Activated B cell treated with CpG ODN at 0.5 μM for 24 hours (primary cell): ENCODE measurements at regions not wholly inside any gene's neighbourhood (a gene's known extent, or its start where the extent isn't known, plus 50 kb on each side); places are given as distances from the start of the nearest gene placed in this dataset.

Experiments
- ATAC-seq: fragments of 200-7000 bp; cut with Tn5 transposase; one replicate; pipeline ENCODE4 v1.10.0; 2021; ENCODE audit warnings: low read depth, mild to moderate bottlenecking, moderate library complexity
- CTCF ChIA-PET: fragments of 350-600 bp; sonication (Branson Sonifier 250); formaldehyde crosslinking; loops from one replicate; lab custom pipeline; 2021; ENCODE audit warnings: antibody characterized with exemption; lab: Charles Lee
- POLR2A ChIA-PET: fragments of 350-600 bp; sonication (Branson Sonifier 250); formaldehyde crosslinking; loops from one replicate; lab custom pipeline; 2021; ENCODE audit warnings: antibody characterized with exemption; lab: Charles Lee
- DNase-seq: peaks from one replicate; pipeline ENCODE4 v3.0.0; 2022
- H3K27ac Mint-ChIP-seq: one replicate; pipeline ENCODE4 v1.8.0; 2020; ENCODE audit warnings: mixed read lengths
- H3K27me3 Mint-ChIP-seq: one replicate; pipeline ENCODE4 v1.8.0; 2021; ENCODE audit warnings: mixed read lengths
- H3K36me3 Mint-ChIP-seq: one replicate; pipeline ENCODE4 v1.8.0; 2021; ENCODE audit warnings: low read depth, mixed read lengths
- H3K4me1 Mint-ChIP-seq: one replicate; pipeline ENCODE4 v1.8.0; 2021; ENCODE audit warnings: mixed read lengths
- H3K4me3 Mint-ChIP-seq: one replicate; pipeline ENCODE4 v1.8.0; 2020; ENCODE audit warnings: mild to moderate bottlenecking, mixed read lengths
- H3K9me3 Mint-ChIP-seq: one replicate; pipeline ENCODE4 v1.8.0; 2020; ENCODE audit warnings: mixed read lengths
- CTCF ChIP-seq: fragments of 200-600 bp; IDR thresholded peaks from one replicate; pipeline ENCODE4 v1.8.0; 2022; ENCODE audit warnings: antibody characterized with exemption, mild to moderate bottlenecking
- intact Hi-C: fragments of 100-400 bp; cut with micrococcal nuclease; formaldehyde crosslinking; loops from one replicate; pipeline ENCODE4 v1.15.1; 2024

GRCh38 chr4:27720010-27720766 lies 859.5 kb downstream of the STIM2 start:
- no peak overlapping the region for H3K27ac Mint-ChIP-seq
- H3K9me3 Mint-ChIP-seq: peaks cover 5% of the 10 kb centered on the region
- no peak for ATAC-seq
- POLR2A ChIA-PET: no interaction called here
- no peaks in the 10 kb centered on the region for H3K27me3 Mint-ChIP-seq
- intact Hi-C loops: no loop called here
- CTCF ChIA-PET: interaction anchor here (0.5 kb wide), 1 partner anchor 56 kb away, joined by 3 read pairs; no protein-coding TSS in a partner anchor
- no peak for TF ChIP-seq CTCF
- no peaks in the 10 kb centered on the region for H3K4me1 Mint-ChIP-seq
- H3K36me3 Mint-ChIP-seq: no peaks in the 10 kb centered on the region
- DNase-seq: no peak
- H3K4me3 Mint-ChIP-seq: no peak overlapping the region

DNA sequence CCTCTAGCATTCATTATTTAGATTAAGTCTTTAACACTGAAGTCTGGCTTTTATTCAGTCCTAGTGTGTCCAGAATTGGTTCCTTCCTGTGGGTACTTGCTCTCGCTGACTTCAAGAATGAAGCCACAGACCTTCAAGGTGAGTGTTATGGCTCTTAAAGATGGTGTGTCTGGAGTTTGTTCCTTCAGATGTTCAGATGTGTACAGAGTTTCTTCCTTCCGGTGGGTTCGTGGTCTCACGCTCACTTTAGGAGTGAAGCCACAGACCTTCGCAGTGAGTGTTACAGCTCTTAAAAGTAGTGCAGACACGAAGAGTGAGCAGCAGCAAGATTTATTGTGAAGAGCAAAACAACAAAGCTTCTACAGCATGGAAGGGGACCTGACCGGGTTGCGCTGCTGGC lies 860.6 kb downstream of the STIM2 start:
- no peak for DNase-seq

DNA sequence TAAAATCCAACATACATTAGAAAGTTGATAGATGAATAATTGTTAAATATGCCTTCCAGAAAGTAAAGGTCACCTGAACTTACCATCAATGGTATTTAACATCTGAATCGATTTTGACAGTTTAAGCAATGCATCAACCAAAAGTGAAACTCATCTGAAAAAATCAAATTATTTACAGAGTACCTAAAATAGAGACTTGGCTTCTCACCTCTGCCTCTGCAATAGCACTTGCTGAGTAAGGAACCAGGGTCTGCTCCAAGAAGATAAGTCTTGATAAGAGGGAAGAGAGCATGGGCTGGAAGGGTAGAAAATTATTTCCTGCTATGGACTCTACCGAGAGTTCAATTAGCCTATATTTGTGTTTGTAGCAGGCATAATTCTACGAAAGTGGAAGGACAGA lies 868.3 kb downstream of the STIM2 start:
- no peak overlapping the region for H3K27ac Mint-ChIP-seq
- no peaks in the 10 kb centered on the region for H3K36me3 Mint-ChIP-seq
- no peak overlapping the region for H3K4me3 Mint-ChIP-seq
- DNase-seq (no peak), ATAC-seq (no peak)
- H3K9me3 Mint-ChIP-seq: no peaks in the 10 kb centered on the region
- H3K27me3 Mint-ChIP-seq: no peaks in the 10 kb centered on the region
- TF ChIP-seq CTCF: no peak
- ChIA-PET POLR2A (no interaction called here), CTCF (no interaction called here)
- intact Hi-C loops: no loop called here
- no peaks in the 10 kb centered on the region for H3K4me1 Mint-ChIP-seq

More for the DNA sequence above, 860.6 kb downstream of the STIM2 start:
- Mint-ChIP-seq H3K4me1 (no peaks in the 10 kb centered on the region), H3K36me3 (no peaks in the 10 kb centered on the region), H3K9me3 (peaks cover 5% of the 10 kb centered on the region), H3K27ac (no peak overlapping the region), H3K4me3 (no peak overlapping the region), H3K27me3 (no peaks in the 10 kb centered on the region)
- TF ChIP-seq CTCF: no peak
- ATAC-seq: no peak
- POLR2A ChIA-PET: no interaction called here
- intact Hi-C loops: no loop called here
- CTCF ChIA-PET: no interaction called here

DNA sequence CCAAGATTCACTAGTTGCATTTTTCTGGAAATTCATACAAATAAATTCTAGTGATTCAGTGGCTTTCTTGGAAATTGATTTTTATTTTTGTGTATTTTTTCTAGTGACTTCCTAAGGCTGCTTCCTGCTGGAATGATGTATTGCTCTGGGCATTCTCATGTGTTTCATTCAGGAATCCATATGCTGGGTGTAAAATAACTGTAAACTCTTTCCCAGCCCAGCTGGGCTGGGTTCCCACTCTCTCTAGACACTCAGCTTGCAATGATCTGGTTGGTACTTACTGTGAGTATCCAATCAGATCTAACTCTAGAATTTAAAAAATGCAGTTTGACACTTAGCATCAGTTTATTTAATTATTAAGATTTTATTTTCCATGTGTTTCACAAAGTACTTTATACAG lies 882.2 kb downstream of the STIM2 start:
- H3K4me3 Mint-ChIP-seq: no peak overlapping the region
- no peaks in the 10 kb centered on the region for H3K4me1 Mint-ChIP-seq
- no peaks in the 10 kb centered on the region for H3K27me3 Mint-ChIP-seq
- DNase-seq (no peak), ATAC-seq (no peak)
- no peak for TF ChIP-seq CTCF
- POLR2A ChIA-PET: no interaction called here
- intact Hi-C loops: no loop called here
- CTCF ChIA-PET: no interaction called here
- peaks cover 8% of the 10 kb centered on the region for H3K9me3 Mint-ChIP-seq
- H3K27ac Mint-ChIP-seq: no peak overlapping the region
- H3K36me3 Mint-ChIP-seq: no peaks in the 10 kb centered on the region

DNA sequence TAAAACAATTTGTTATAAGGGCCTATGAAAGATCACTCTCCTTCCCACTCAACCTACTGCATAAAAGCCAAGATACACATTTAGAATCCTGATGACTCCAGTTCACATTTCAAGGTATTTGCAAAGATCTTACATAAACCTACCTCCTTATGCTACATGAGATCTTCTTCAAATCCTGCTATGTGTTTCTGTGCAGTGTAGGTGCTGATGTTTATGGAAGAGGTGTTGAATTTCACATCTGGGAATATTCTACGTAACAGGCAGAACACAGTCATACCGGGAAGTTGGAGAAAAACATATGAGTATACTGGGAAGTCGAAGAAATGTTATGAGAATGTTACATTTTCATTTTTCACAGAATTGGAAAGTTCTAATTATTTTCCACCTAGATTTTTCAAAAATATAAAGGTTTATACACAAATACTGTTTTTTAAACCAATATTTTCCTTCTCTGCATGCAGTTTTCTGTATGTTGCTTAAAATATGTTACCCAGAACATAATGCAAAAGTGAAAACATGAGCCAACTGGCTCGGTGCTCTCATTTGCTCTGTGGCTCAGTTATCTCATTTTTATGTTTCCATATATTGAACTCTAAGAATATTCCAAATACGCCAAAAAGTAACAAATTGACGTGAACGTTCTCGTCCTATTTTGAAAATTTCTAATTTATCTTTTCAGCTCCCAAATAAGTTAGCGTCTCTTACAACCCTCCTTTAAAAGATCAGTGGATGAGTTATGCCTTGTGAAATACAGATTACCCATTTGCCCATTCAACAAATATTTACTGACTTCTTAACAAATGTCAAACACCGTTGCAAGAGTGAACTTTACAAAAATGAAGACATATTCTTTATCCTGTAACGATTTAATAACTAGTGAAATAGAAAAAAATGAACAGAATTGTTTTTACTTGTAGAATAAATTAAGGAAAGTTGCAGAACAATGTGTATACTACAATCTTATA lies 899.3 kb downstream of the STIM2 start:
- no peak for TF ChIP-seq CTCF
- DNase-seq: no peak
- H3K4me1 Mint-ChIP-seq: no peaks in the 10 kb centered on the region
- no peak for ATAC-seq
- no peaks in the 10 kb centered on the region for H3K36me3 Mint-ChIP-seq
- no peak overlapping the region for H3K4me3 Mint-ChIP-seq
- intact Hi-C loops: no loop called here
- H3K27ac Mint-ChIP-seq: no peak overlapping the region
- ChIA-PET POLR2A (no interaction called here), CTCF (no interaction called here)
- H3K9me3 Mint-ChIP-seq: no peaks in the 10 kb centered on the region
- no peaks in the 10 kb centered on the region for H3K27me3 Mint-ChIP-seq
